Endothelial cell of umbilical vein (primary cell): ENCODE measurements at regions not wholly inside any gene's neighbourhood (a gene's known extent, or its start where the extent isn't known, plus 50 kb on each side); places are given as distances from the start of the nearest gene placed in this dataset.

Experiments used
- CTCF ChIP-seq, 2 donors: IDR thresholded peaks; 1 replicate in 1 of 2; 2 replicates in 1 of 2; pipeline ENCODE4 v1.5.1; 2011; ENCODE audit warnings: low read length in 2 of 2, mild to moderate bottlenecking in 2 of 2, moderate library complexity in 2 of 2, control low read depth in 1 of 2, inconsistent platforms in 1 of 2, low read depth in 1 of 2; ENCODE audit not compliant: insufficient read depth in 1 of 2; ENCODE audit errors: extremely low read depth in 1 of 2
- FOS ChIP-seq: IDR thresholded peaks from 2 replicates; pipeline ENCODE4 v1.6.1; 2011; ENCODE audit warnings: mild to moderate bottlenecking, low read length, moderate library complexity, borderline replicate concordance; ENCODE audit not compliant: insufficient read depth
- GATA2 ChIP-seq: IDR thresholded peaks from 2 replicates; pipeline ENCODE4 v1.7.0; 2011; ENCODE audit warnings: low read depth, mild to moderate bottlenecking, moderate library complexity, mixed read lengths, low read length; ENCODE audit not compliant: insufficient read length, insufficient read depth
- POLR2A ChIP-seq: IDR thresholded peaks from 2 replicates; pipeline ENCODE4 v1.6.1; 2012; ENCODE audit warnings: low read depth, mild to moderate bottlenecking, control low read depth, low read length
- POLR2AphosphoS5 ChIP-seq: IDR thresholded peaks from 2 replicates; pipeline ENCODE4 v1.6.1; 2012; ENCODE audit warnings: low read depth, mild to moderate bottlenecking, control low read depth, low read length, moderate library complexity; ENCODE audit not compliant: insufficient read depth

GRCh38 chr4:124589786-124590185 lies 122.7 kb downstream of the ANKRD50 start:
- TF ChIP-seq CTCF (IDR thresholded peaks at IDR 0.05; ENCODE audit: extremely low read depth in 1 of 2, insufficient read depth in 1 of 2, low read depth in 1 of 2, low read length in 2 of 2) (no peak), POLR2A (no peak), POLR2AphosphoS5 (no peak), FOS (no peak), GATA2 (no peak)
